GM12878 (cell line): ENCODE measurements at regions not wholly inside any gene's neighbourhood (a gene's known extent, or its start where the extent isn't known, plus 50 kb on each side); places are given as distances from the start of the nearest gene placed in this dataset.

Source experiments
- ATAC-seq: fragments of 200-7000 bp; cut with Tn5 transposase; 3 replicates; pipeline ENCODE4 v1.9.1; 2020; ENCODE audit warnings: mild to moderate bottlenecking, moderate library complexity
- BruUV-seq: library from RNA; stranded (reverse); fragments of 400-500 nt; replicated peaks from 2 replicates; lab custom pipeline; 2021; lab: Mats Ljungman, UMichigan
- CTCF ChIA-PET: fragments of 300-600 bp; sonication (Branson Sonifier 250); formaldehyde crosslinking; extraction: SDS; loops from one replicate; lab custom pipeline; 2021; ENCODE audit warnings: inconsistent platforms; lab: Yijun Ruan, JAX
- POLR2A ChIA-PET: fragments of 350-600 bp; formaldehyde crosslinking; extraction: SDS; loops from one replicate; lab custom pipeline; 2021; ENCODE audit warnings: inconsistent platforms; lab: Charles Lee
- RAD21 ChIA-PET: fragments of 300-600 bp; sonication (Branson Sonifier 250); formaldehyde crosslinking; loops from one replicate; lab custom pipeline; 2023; ENCODE audit warnings: antibody characterized with exemption; ENCODE audit not compliant: unreplicated experiment; lab: Charles Lee
- SMC1A ChIA-PET: fragments of 300-600 bp; sonication (Branson Sonifier 250); formaldehyde crosslinking; loops from one replicate; lab custom pipeline; 2023; ENCODE audit not compliant: unreplicated experiment, uncharacterized antibody; lab: Charles Lee
- DNase-seq: peaks from one replicate; pipeline ENCODE4 v3.0.0-alpha.2; 2011; ENCODE audit warnings: low read depth, low spot score
- FAIRE-seq: peaks from 3 replicates; lab custom pipeline; 2011; peaks lifted over from hg19 to GRCh38; lab: Jason Lieb, UNC
- H2AFZ ChIP-seq: 2 replicates; pipeline ENCODE4 v1.6.0; 2011; ENCODE audit warnings: low read depth, low read length, control low read depth; ENCODE audit not compliant: control insufficient read depth
- H3K27ac ChIP-seq: 2 replicates; pipeline ENCODE4 v1.5.1; 2011; ENCODE audit warnings: control low read depth; ENCODE audit not compliant: control insufficient read depth, insufficient read depth
- H3K27me3 ChIP-seq, 2 experiments: replicated peaks in 1 of 2; 2 replicates each; pipeline versions ENCODE4 v1.6.0 to v1.6.1; 2011; ENCODE audit warnings: low read length in 1 of 2; ENCODE audit not compliant: control insufficient read depth in 2 of 2, insufficient read depth in 2 of 2
- H3K36me3 ChIP-seq, 2 experiments: 2 replicates each; pipeline ENCODE4 v1.5.1; 2011; ENCODE audit warnings: low read length in 1 of 2; ENCODE audit not compliant: control insufficient read depth in 2 of 2, insufficient read depth in 2 of 2
- H3K4me1 ChIP-seq: 2 replicates; pipeline ENCODE4 v1.6.1; 2011; ENCODE audit warnings: mild to moderate bottlenecking, low read length, moderate library complexity, mixed read lengths; ENCODE audit not compliant: control insufficient read depth, insufficient read depth
- H3K4me2 ChIP-seq: 2 replicates; pipeline ENCODE4 v1.6.0; 2011; ENCODE audit warnings: control low read depth; ENCODE audit not compliant: control insufficient read depth, insufficient read depth
- H3K4me3 ChIP-seq: fragments of 200-600 bp; sonication (generic); 2 replicates; pipeline ENCODE4 v1.5.1; 2016
- H3K79me2 ChIP-seq: 2 replicates; pipeline ENCODE4 v1.6.0; 2011; ENCODE audit warnings: low read length; ENCODE audit not compliant: control insufficient read depth, insufficient read depth
- H3K9ac ChIP-seq: 2 replicates; pipeline ENCODE4 v1.8.0; 2011; ENCODE audit warnings: low read length, control low read depth, mixed read lengths; ENCODE audit not compliant: control insufficient read depth, insufficient read depth
- H3K9me3 ChIP-seq: replicated peaks from 3 replicates; pipeline ENCODE4 v1.5.1; 2011; ENCODE audit warnings: mild to moderate bottlenecking, low read length; ENCODE audit not compliant: control insufficient read depth, insufficient read depth
- H4K20me1 ChIP-seq: 2 replicates; pipeline ENCODE4 v1.6.0; 2011; ENCODE audit not compliant: control insufficient read depth, insufficient read depth
- HDAC2 ChIP-seq: fragments of 200-600 bp; sonication (generic); IDR thresholded peaks from 2 replicates; pipeline ENCODE4 v1.6.1; 2017
- NFIC ChIP-seq: IDR thresholded peaks from 2 replicates; pipeline ENCODE4 v1.6.1; 2012; ENCODE audit warnings: low read depth, mild to moderate bottlenecking, inconsistent platforms, low read length, moderate library complexity
- SMC3 ChIP-seq: IDR thresholded peaks from 2 replicates; pipeline ENCODE4 v1.6.1; 2011; ENCODE audit warnings: low read length, improper control_type of control experiment, borderline replicate concordance
- ZBED1 ChIP-seq: IDR thresholded peaks from 2 replicates; pipeline ENCODE4 v1.6.1; 2016; ENCODE audit warnings: borderline replicate concordance
- WGBS: methylation state at CpG from one replicate; pipeline ENCODE4 v1.1.6; 2016; ENCODE audit warnings: low lambda C conversion rate; ENCODE audit not compliant: insufficient replicate concordance, insufficient coverage; ENCODE audit errors: missing lambda C conversion rate; 5-methylcytosine and 5-hydroxymethylcytosine counted together
- in situ Hi-C: fragments of 300-500 bp; cut with MboI; formaldehyde crosslinking; loops from 9 replicates; pipeline ENCODE4 v1.14.3; 2018; ENCODE audit warnings: mixed read lengths
- intact Hi-C: fragments of 100-400 bp; cut with micrococcal nuclease; formaldehyde crosslinking; loops from one replicate; pipeline ENCODE4 v1.14.2; 2022; ENCODE audit not compliant: unreplicated experiment
- TF ChIP-seq, protein P1 (sequence below): fragments of 450-650 bp; IDR thresholded peaks from 2 replicates; pipeline ENCODE4 v1.6.1; 2016; ENCODE audit warnings: mild to moderate bottlenecking, moderate library complexity, borderline replicate concordance
- TF ChIP-seq, protein P2 (sequence below): IDR thresholded peaks from 2 replicates; pipeline ENCODE4 v1.6.1; 2012; ENCODE audit warnings: improper control_type of control experiment, low read depth, low read length; ENCODE audit not compliant: insufficient replicate concordance

DNA sequence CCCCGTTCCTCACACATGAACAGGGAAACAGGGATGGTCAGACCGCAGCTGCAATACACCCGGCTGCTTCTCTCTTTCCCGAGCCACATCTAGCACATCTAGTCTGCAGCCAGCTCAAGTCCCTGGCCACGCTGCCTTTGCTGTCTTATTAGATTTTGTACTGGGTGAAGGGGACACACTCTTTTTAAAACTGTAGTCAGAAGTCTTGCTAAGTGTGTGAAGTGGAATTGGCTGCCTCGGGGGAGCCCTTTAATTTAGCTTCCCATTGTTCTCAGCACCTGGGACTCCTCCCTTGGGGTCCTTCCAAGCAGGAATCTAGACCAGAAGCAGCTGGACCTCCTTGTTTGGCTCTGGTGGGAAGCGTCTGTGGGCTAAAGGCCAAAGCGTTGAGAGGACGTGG lies 420.0 kb downstream of the CTTN start:
- no peaks in the 10 kb centered on the region for H3K27me3 ChIP-seq
- H2AFZ ChIP-seq, result no peak overlapping the region
- intact Hi-C loops, result no loop called here
- ChIA-PET SMC1A (no interaction called here), POLR2A (no interaction called here), RAD21 (no interaction called here), CTCF (no interaction called here)
- H3K79me2 ChIP-seq, result no peaks in the 10 kb centered on the region
- H3K36me3 ChIP-seq, result no peaks in the 10 kb centered on the region
- in situ Hi-C loops, result no loop called here
- no peak overlapping the region for H3K27ac ChIP-seq
- H3K9ac ChIP-seq, result no peak overlapping the region
- H4K20me1 ChIP-seq, result no peaks in the 10 kb centered on the region
- no TSS peak for BruUV-seq
- WGBS, result 21% methylated on average over 9 of the region's 9 CpGs
- no peak for ATAC-seq
- H3K4me1 ChIP-seq, result no peaks in the 10 kb centered on the region
- no peak for DNase-seq
- H3K9me3 ChIP-seq, result no peaks in the 10 kb centered on the region
- FAIRE-seq, result no peak
- no peak overlapping the region for H3K4me3 ChIP-seq
- no peak overlapping the region for H3K4me2 ChIP-seq
- TF ChIP-seq HDAC2 (no peak), NFIC (no peak), SMC3 (no peak), ZBED1 (no peak)
- TF ChIP-seq, protein P1, sequence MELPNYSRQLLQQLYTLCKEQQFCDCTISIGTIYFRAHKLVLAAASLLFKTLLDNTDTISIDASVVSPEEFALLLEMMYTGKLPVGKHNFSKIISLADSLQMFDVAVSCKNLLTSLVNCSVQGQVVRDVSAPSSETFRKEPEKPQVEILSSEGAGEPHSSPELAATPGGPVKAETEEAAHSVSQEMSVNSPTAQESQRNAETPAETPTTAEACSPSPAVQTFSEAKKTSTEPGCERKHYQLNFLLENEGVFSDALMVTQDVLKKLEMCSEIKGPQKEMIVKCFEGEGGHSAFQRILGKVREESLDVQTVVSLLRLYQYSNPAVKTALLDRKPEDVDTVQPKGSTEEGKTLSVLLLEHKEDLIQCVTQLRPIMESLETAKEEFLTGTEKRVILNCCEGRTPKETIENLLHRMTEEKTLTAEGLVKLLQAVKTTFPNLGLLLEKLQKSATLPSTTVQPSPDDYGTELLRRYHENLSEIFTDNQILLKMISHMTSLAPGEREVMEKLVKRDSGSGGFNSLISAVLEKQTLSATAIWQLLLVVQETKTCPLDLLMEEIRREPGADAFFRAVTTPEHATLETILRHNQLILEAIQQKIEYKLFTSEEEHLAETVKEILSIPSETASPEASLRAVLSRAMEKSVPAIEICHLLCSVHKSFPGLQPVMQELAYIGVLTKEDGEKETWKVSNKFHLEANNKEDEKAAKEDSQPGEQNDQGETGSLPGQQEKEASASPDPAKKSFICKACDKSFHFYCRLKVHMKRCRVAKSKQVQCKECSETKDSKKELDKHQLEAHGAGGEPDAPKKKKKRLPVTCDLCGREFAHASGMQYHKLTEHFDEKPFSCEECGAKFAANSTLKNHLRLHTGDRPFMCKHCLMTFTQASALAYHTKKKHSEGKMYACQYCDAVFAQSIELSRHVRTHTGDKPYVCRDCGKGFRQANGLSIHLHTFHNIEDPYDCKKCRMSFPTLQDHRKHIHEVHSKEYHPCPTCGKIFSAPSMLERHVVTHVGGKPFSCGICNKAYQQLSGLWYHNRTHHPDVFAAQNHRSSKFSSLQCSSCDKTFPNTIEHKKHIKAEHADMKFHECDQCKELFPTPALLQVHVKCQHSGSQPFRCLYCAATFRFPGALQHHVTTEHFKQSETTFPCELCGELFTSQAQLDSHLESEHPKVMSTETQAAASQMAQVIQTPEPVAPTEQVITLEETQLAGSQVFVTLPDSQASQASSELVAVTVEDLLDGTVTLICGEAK, result no peak
- TF ChIP-seq, protein P2, sequence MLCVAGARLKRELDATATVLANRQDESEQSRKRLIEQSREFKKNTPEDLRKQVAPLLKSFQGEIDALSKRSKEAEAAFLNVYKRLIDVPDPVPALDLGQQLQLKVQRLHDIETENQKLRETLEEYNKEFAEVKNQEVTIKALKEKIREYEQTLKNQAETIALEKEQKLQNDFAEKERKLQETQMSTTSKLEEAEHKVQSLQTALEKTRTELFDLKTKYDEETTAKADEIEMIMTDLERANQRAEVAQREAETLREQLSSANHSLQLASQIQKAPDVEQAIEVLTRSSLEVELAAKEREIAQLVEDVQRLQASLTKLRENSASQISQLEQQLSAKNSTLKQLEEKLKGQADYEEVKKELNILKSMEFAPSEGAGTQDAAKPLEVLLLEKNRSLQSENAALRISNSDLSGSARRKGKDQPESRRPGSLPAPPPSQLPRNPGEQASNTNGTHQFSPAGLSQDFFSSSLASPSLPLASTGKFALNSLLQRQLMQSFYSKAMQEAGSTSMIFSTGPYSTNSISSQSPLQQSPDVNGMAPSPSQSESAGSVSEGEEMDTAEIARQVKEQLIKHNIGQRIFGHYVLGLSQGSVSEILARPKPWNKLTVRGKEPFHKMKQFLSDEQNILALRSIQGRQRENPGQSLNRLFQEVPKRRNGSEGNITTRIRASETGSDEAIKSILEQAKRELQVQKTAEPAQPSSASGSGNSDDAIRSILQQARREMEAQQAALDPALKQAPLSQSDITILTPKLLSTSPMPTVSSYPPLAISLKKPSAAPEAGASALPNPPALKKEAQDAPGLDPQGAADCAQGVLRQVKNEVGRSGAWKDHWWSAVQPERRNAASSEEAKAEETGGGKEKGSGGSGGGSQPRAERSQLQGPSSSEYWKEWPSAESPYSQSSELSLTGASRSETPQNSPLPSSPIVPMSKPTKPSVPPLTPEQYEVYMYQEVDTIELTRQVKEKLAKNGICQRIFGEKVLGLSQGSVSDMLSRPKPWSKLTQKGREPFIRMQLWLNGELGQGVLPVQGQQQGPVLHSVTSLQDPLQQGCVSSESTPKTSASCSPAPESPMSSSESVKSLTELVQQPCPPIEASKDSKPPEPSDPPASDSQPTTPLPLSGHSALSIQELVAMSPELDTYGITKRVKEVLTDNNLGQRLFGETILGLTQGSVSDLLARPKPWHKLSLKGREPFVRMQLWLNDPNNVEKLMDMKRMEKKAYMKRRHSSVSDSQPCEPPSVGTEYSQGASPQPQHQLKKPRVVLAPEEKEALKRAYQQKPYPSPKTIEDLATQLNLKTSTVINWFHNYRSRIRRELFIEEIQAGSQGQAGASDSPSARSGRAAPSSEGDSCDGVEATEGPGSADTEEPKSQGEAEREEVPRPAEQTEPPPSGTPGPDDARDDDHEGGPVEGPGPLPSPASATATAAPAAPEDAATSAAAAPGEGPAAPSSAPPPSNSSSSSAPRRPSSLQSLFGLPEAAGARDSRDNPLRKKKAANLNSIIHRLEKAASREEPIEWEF, result no peak
- TF ChIP-seq, all 136 proteins: peak for 0
